Liver (tissue), 8 donors: ENCODE measurements at regions not wholly inside any gene's neighbourhood (a gene's known extent, or its start where the extent isn't known, plus 50 kb on each side); places are given as distances from the start of the nearest gene placed in this dataset.

ENCODE experiments used
- DNase-seq: peaks from one replicate; pipeline ENCODE4 v3.0.0-alpha.2; 2017; ENCODE audit warnings: low spot score
- H3K27ac ChIP-seq, 2 donors: one replicate each; pipeline ENCODE4 v1.7.0; 2013; ENCODE audit warnings: inconsistent platforms in 2 of 2, low read length in 2 of 2, control low read depth in 1 of 2, low read depth in 1 of 2, mild to moderate bottlenecking in 1 of 2
- H3K27me3 ChIP-seq, 4 donors: one replicate each; pipeline versions ENCODE4 v1.6.1 to v1.7.0; 2013; ENCODE audit warnings: low read length in 3 of 4, inconsistent platforms in 1 of 4, mild to moderate bottlenecking in 1 of 4, moderate library complexity in 1 of 4; ENCODE audit not compliant: control insufficient read depth in 4 of 4, insufficient read depth in 4 of 4
- H3K36me3 ChIP-seq, 4 donors: one replicate each; pipeline versions ENCODE4 v1.6.1 to v1.7.0; 2013; ENCODE audit warnings: low read length in 3 of 4, mild to moderate bottlenecking in 3 of 4, low read depth in 1 of 4, moderate library complexity in 1 of 4; ENCODE audit not compliant: control insufficient read depth in 4 of 4, insufficient read depth in 3 of 4
- H3K4me1 ChIP-seq, 4 donors: one replicate each; pipeline versions ENCODE4 v1.6.1 to v1.7.0; 2013; ENCODE audit warnings: low read length in 3 of 4, mild to moderate bottlenecking in 3 of 4, moderate library complexity in 1 of 4; ENCODE audit not compliant: control insufficient read depth in 4 of 4, insufficient read depth in 4 of 4
- H3K4me3 ChIP-seq, 3 donors: one replicate each; pipeline versions ENCODE4 v1.6.1 to v1.7.0; 2013; ENCODE audit warnings: low read length in 3 of 3, control low read depth in 1 of 3, low read depth in 1 of 3, mild to moderate bottlenecking in 1 of 3
- H3K9ac ChIP-seq, 2 donors: one replicate each; pipeline ENCODE4 v1.7.0; 2013; ENCODE audit warnings: low read length in 2 of 2, mild to moderate bottlenecking in 2 of 2, moderate library complexity in 2 of 2, control low read depth in 1 of 2, low read depth in 1 of 2
- H3K9me3 ChIP-seq, 4 donors: one replicate each; pipeline versions ENCODE4 v1.6.1 to v1.7.0; 2013; ENCODE audit warnings: low read length in 3 of 4; ENCODE audit not compliant: control insufficient read depth in 4 of 4
- ATF3 ChIP-seq: IDR thresholded peaks from 2 replicates; pipeline ENCODE4 v1.6.1; 2016; ENCODE audit warnings: antibody characterized with exemption
- CTCF ChIP-seq: fragments of 150-350 bp; IDR thresholded peaks from 2 replicates; pipeline ENCODE4 v1.5.1; 2017; ENCODE audit warnings: improper control_type of control experiment, low read depth, low read length; ENCODE audit not compliant: missing input control
- EGR1 ChIP-seq, 2 donors: IDR thresholded peaks; 2 replicates each; pipeline ENCODE4 v1.6.1; 2016 to 2018; ENCODE audit warnings: antibody characterized with exemption in 2 of 2, low read depth in 2 of 2
- FOXA1 ChIP-seq: IDR thresholded peaks from 2 replicates; pipeline ENCODE4 v1.6.1; 2016; ENCODE audit warnings: antibody characterized with exemption
- FOXA2 ChIP-seq: IDR thresholded peaks from 2 replicates; pipeline ENCODE4 v1.6.1; 2016; ENCODE audit warnings: antibody characterized with exemption
- GABPA ChIP-seq, 2 donors: IDR thresholded peaks in 1 of 2; conservative IDR thresholded peaks in 1 of 2; 2 replicates each; pipeline ENCODE4 v1.6.1; 2016; ENCODE audit warnings: antibody characterized with exemption in 2 of 2, mild to moderate bottlenecking in 1 of 2, moderate library complexity in 1 of 2
- HNF4A ChIP-seq, 2 donors: conservative IDR thresholded peaks; 2 replicates each; pipeline ENCODE4 v1.6.1; 2016; ENCODE audit warnings: antibody characterized with exemption in 2 of 2, mild to moderate bottlenecking in 2 of 2
- HNF4G ChIP-seq: IDR thresholded peaks from 2 replicates; pipeline ENCODE4 v1.6.1; 2016; ENCODE audit warnings: antibody characterized with exemption
- JUND ChIP-seq, 2 donors: IDR thresholded peaks; 2 replicates each; pipeline ENCODE4 v1.6.1; 2016; ENCODE audit warnings: antibody characterized with exemption in 2 of 2
- MAX ChIP-seq: IDR thresholded peaks from 2 replicates; pipeline ENCODE4 v1.6.1; 2016; ENCODE audit warnings: antibody characterized with exemption
- NR2F2 ChIP-seq: IDR thresholded peaks from 2 replicates; pipeline ENCODE4 v1.6.1; 2016; ENCODE audit warnings: antibody characterized with exemption
- RAD21 ChIP-seq, 2 donors: IDR thresholded peaks; 2 replicates each; pipeline ENCODE4 v1.6.1; 2016; ENCODE audit warnings: antibody characterized with exemption in 2 of 2, mild to moderate bottlenecking in 2 of 2
- REST ChIP-seq: IDR thresholded peaks from 2 replicates; pipeline ENCODE4 v1.6.1; 2016; ENCODE audit warnings: antibody characterized with exemption, mild to moderate bottlenecking
- RXRA ChIP-seq, 2 donors: IDR thresholded peaks; 2 replicates each; pipeline ENCODE4 v1.6.1; 2017 to 2018; ENCODE audit warnings: antibody characterized with exemption in 2 of 2, mild to moderate bottlenecking in 1 of 2
- SP1 ChIP-seq: IDR thresholded peaks from 2 replicates; pipeline ENCODE4 v1.6.1; 2018; ENCODE audit warnings: antibody characterized with exemption, mild to moderate bottlenecking
- TAF1 ChIP-seq: conservative IDR thresholded peaks from 2 replicates; pipeline ENCODE4 v1.6.1; 2016; ENCODE audit warnings: antibody characterized with exemption, mild to moderate bottlenecking
- YY1 ChIP-seq: IDR thresholded peaks from 2 replicates; pipeline ENCODE4 v1.6.1; 2016; ENCODE audit warnings: antibody characterized with exemption, mild to moderate bottlenecking
- ZBTB33 ChIP-seq: IDR thresholded peaks from 2 replicates; pipeline ENCODE4 v1.6.1; 2016; ENCODE audit warnings: antibody characterized with exemption
- WGBS: extraction: QIAGEN DNeasy Blood & Tissue Kit; methylation state at CpG from one replicate; pipeline ENCODE4 v1.1.7; 2013; 5-methylcytosine and 5-hydroxymethylcytosine counted together
- donor health status: healthy.
- donor health status: healthy.
- donor health status: healthy.
- donor health status: healthy.
- donor health status: healthy.

- TF ChIP-seq SP1 (no peak), CTCF (no peak), YY1 (no peak), REST (no peak), RAD21 (IDR thresholded peaks at IDR 0.05) (no peak), EGR1 (IDR thresholded peaks at IDR 0.05; ENCODE audit: low read depth in 2 of 2) (no peak), HNF4G (no peak), FOXA2 (no peak), GABPA (IDR thresholded peaks at IDR 0.05 in 1 of 2, conservative IDR thresholded peaks at IDR 0.05 in 1 of 2) (no peak), HNF4A (conservative IDR thresholded peaks at IDR 0.05) (no peak), NR2F2 (no peak), RXRA (IDR thresholded peaks at IDR 0.05) (no peak), JUND (IDR thresholded peaks at IDR 0.05) (no peak), ATF3 (no peak), TAF1 (no peak), ZBTB33 (no peak), MAX (no peak), FOXA1 (no peak)
- Histone ChIP-seq H3K9ac (no peak overlapping the region), H3K4me1 (no peaks in the 10 kb centered on the region), H3K27me3 (no peaks in the 10 kb centered on the region), H3K9me3 (no peaks in the 10 kb centered on the region), H3K27ac (no peak overlapping the region), H3K36me3 (no peaks in the 10 kb centered on the region), H3K4me3 (no peak overlapping the region)
- 93% methylated on average over 15 of the region's 15 CpGs for WGBS
- no peak for DNase-seq
These were observed 95.6 kb upstream of the ASAP2 start for GRCh38 chr2:9110893-9111569.
